GM12891 (cell line): ENCODE measurements at regions not wholly inside any gene's neighbourhood (a gene's known extent, or its start where the extent isn't known, plus 50 kb on each side); places are given as distances from the start of the nearest gene placed in this dataset.

Experiments used
- POLR2AphosphoS5 ChIP-seq: IDR thresholded peaks from 2 replicates; pipeline ENCODE4 v1.6.1; 2011; ENCODE audit warnings: low read depth, low read length, control low read depth
- TAF1 ChIP-seq: IDR thresholded peaks from 2 replicates; pipeline ENCODE4 v1.6.1; 2011; ENCODE audit warnings: low read depth, low read length, control low read depth

- TF ChIP-seq TAF1: no peak
- TF ChIP-seq POLR2AphosphoS5: no peak
Measured at GRCh38 chr3:168707900-168708299, 612.2 kb upstream of the GOLIM4 start.
